ENCODE measurements at regions not wholly inside any gene's neighbourhood (a gene's known extent, or its start where the extent isn't known, plus 50 kb on each side); places are given as distances from the start of the nearest gene placed in this dataset.

DNA sequence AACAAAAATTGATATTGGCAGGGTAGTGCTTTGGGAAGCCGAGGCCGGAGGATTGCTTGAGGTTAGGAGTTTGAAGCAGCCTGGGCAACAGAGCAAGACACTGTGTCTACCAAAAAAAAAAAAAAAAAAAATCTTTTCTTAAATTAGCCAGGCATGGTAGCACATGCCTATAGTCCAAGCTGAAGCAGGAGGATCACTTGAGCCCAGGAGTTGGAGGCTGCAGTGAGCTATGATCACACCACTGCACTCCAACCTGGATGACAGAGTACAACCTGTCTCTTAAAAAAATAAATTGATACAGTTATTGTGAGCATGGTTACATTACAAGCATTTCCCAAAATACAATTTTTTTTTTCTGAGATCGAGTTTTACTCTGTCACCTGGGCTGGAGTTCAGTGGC is 59.4 kb upstream of the SVIL start:
- TF ChIP-seq, protein P1, sequence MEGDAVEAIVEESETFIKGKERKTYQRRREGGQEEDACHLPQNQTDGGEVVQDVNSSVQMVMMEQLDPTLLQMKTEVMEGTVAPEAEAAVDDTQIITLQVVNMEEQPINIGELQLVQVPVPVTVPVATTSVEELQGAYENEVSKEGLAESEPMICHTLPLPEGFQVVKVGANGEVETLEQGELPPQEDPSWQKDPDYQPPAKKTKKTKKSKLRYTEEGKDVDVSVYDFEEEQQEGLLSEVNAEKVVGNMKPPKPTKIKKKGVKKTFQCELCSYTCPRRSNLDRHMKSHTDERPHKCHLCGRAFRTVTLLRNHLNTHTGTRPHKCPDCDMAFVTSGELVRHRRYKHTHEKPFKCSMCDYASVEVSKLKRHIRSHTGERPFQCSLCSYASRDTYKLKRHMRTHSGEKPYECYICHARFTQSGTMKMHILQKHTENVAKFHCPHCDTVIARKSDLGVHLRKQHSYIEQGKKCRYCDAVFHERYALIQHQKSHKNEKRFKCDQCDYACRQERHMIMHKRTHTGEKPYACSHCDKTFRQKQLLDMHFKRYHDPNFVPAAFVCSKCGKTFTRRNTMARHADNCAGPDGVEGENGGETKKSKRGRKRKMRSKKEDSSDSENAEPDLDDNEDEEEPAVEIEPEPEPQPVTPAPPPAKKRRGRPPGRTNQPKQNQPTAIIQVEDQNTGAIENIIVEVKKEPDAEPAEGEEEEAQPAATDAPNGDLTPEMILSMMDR (IDR thresholded peaks at IDR 0.05): no peak
- H3K36me3 Mint-ChIP-seq (ENCODE audit: low read depth): no peaks in the 10 kb centered on the region
- no peaks in the 10 kb centered on the region for H3K9me3 Mint-ChIP-seq
- ATAC-seq (ENCODE audit: low read depth) (no peak), DNase-seq (no peak)
- POLR2A ChIA-PET: no interaction called here
- intact Hi-C loops (cut with micrococcal nuclease): no loop called here
- no peaks in the 10 kb centered on the region for H3K27me3 Mint-ChIP-seq
- H3K27ac Mint-ChIP-seq: no peak overlapping the region
- no peak overlapping the region for H3K4me3 Mint-ChIP-seq
- no peaks in the 10 kb centered on the region for H3K4me1 Mint-ChIP-seq
- CTCF ChIA-PET: no interaction called here

DNA sequence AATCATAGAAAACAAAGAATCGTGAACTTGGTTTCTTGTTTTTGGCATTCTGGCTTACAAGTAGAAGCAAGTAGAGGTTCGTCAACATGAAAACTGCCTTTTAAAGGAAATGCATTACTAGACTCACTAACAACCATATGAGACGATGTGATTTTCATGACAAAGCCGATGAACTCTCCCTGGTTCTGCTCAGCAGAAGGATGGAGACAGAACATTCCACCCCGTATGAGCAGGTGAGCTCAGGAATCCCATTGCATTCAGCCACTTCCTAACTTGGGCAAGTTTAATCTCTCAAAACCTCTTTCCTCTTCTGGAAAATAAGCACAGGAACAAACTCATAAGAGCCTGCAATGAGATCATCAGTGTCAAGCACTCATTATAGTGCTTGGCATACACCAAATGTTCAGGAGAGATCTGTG is 57.4 kb upstream of the SVIL start:
- ChIA-PET CTCF (no interaction called here), POLR2A (no interaction called here)
- H3K36me3 Mint-ChIP-seq (ENCODE audit: low read depth): no peaks in the 10 kb centered on the region
- H3K27me3 Mint-ChIP-seq: no peaks in the 10 kb centered on the region
- DNase-seq (no peak), ATAC-seq (ENCODE audit: low read depth) (no peak)
- H3K4me1 Mint-ChIP-seq: no peaks in the 10 kb centered on the region
- no peaks in the 10 kb centered on the region for H3K9me3 Mint-ChIP-seq
- H3K4me3 Mint-ChIP-seq: no peak overlapping the region
- intact Hi-C loops (cut with micrococcal nuclease): no loop called here
- TF ChIP-seq, protein P1 (IDR thresholded peaks at IDR 0.05): no peak
- H3K27ac Mint-ChIP-seq: no peak overlapping the region

DNA sequence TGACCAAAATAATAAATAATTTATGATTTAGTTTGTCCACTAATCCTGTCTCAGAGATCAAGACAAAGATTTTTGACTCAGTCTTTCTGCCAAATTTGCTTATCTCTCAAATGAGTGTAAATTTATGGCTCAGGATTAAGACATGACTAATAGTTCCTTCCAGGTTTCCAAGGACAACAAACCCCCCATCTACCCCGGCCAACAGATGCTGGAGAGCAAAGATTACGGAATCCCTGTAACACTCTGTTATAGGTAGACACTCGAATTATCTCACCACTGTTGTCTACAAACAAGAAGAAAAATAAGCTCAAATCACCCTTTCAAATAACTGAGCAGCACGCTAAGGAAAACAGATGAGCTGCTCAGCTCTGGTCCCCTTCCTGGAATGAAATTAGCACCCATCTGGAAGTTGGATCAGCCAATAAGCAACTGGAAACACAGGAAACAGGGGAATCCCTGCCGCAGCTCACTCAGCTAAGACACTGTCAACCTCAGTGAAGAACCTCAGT is 56.8 kb upstream of the SVIL start:
- intact Hi-C loops (cut with micrococcal nuclease): no loop called here
- TF ChIP-seq, protein P1 (IDR thresholded peaks at IDR 0.05): no peak
- ChIA-PET CTCF (no interaction called here), POLR2A (no interaction called here)
- Mint-ChIP-seq H3K27me3 (no peaks in the 10 kb centered on the region), H3K4me1 (no peaks in the 10 kb centered on the region), H3K27ac (no peak overlapping the region), H3K9me3 (no peaks in the 10 kb centered on the region), H3K4me3 (no peak overlapping the region), H3K36me3 (ENCODE audit: low read depth) (no peaks in the 10 kb centered on the region)
- no peak for DNase-seq
- no peak for ATAC-seq (ENCODE audit: low read depth)

- no peak overlapping the region for H3K27ac Mint-ChIP-seq
- POLR2A ChIA-PET: no interaction called here
- H3K36me3 Mint-ChIP-seq (ENCODE audit: low read depth): no peaks in the 10 kb centered on the region
- intact Hi-C loops (cut with micrococcal nuclease): no loop called here
- H3K9me3 Mint-ChIP-seq: no peaks in the 10 kb centered on the region
- H3K4me1 Mint-ChIP-seq: no peaks in the 10 kb centered on the region
- H3K4me3 Mint-ChIP-seq: no peak overlapping the region
- H3K27me3 Mint-ChIP-seq: no peaks in the 10 kb centered on the region
- CTCF ChIA-PET: no interaction called here
- DNase-seq: no peak
- TF ChIP-seq, protein P1 (IDR thresholded peaks at IDR 0.05): no peak
- no peak for ATAC-seq (ENCODE audit: low read depth)
These were observed 54.2 kb upstream of the SVIL start for GRCh38 chr10:29689001-29689400.

DNA sequence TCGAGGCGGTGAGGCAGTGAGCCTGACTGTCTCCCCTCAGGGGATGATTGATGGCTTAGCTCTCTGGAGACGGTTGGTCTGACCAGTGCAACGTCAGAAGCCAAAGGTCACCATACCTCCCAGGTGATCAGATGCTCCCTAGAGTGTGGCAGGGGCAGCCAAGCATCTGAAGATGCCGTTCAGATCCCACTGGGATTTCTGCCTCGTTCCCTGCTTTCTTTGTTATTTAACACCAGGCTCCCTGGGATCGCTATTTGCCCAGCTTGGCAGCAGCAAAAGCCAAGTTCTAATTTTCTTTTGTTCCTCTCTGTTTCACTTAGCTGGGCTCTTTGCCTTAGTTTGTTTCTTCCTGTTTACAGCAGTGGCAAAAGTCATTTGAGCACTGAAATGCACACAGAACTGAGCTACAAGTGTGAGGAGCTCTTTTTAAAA is 53.5 kb upstream of the SVIL start:
- no peak overlapping the region for H3K4me3 Mint-ChIP-seq
- ChIA-PET CTCF (no interaction called here), POLR2A (no interaction called here)
- H3K36me3 Mint-ChIP-seq (ENCODE audit: low read depth): no peaks in the 10 kb centered on the region
- no peak for ATAC-seq (ENCODE audit: low read depth)
- no peak overlapping the region for H3K27ac Mint-ChIP-seq
- TF ChIP-seq, protein P1 (IDR thresholded peaks at IDR 0.05): no peak
- H3K4me1 Mint-ChIP-seq: no peaks in the 10 kb centered on the region
- intact Hi-C loops (cut with micrococcal nuclease): no loop called here
- DNase-seq: no peak
- no peaks in the 10 kb centered on the region for H3K27me3 Mint-ChIP-seq
- H3K9me3 Mint-ChIP-seq: no peaks in the 10 kb centered on the region
